GM18909 (cell line): ENCODE measurements at regions not wholly inside any gene's neighbourhood (a gene's known extent, or its start where the extent isn't known, plus 50 kb on each side); places are given as distances from the start of the nearest gene placed in this dataset.
A peak's percentile ranks its signal among the peaks of the same experiment; 100 is the strongest.
"Not testable (repeated sequence)": the region's sequence is repeated elsewhere in the genome, so short reads cannot be mapped to it uniquely, and the experiment has no call there.

ENCODE experiments used
- ATAC-seq: cut with Tn5 transposase; IDR thresholded peaks from one replicate; pipeline ENCODE4 v1.9.1; 2021; ENCODE audit warnings: mild to moderate bottlenecking; ENCODE audit not compliant: unreplicated experiment, poor library complexity

- ATAC-seq, result no peak
Observed at GRCh38 chr6:27642744-27643456, 170.0 kb upstream of the ZNF184 start.

- not testable (repeated sequence) for ATAC-seq
Observed at GRCh38 chr6:27635886-27636285, 163.0 kb upstream of the ZNF184 start.

GRCh38 chr6:27633221-27633688 is 160.3 kb upstream of the ZNF184 start:
- ATAC-seq, result not testable (repeated sequence)

- ATAC-seq, result no peak
Observed at GRCh38 chr6:27631609-27631916, 158.7 kb upstream of the ZNF184 start.

GRCh38 chr6:27630727-27631608 is 158.1 kb upstream of the ZNF184 start:
- ATAC-seq, result peak; percentile 54

- ATAC-seq, result no peak
Observed at GRCh38 chr6:27624694-27625262, 151.9 kb upstream of the ZNF184 start.

GRCh38 chr6:27623103-27623502 is 150.2 kb upstream of the ZNF184 start:
- no peak for ATAC-seq

- ATAC-seq, result no peak
Observed at GRCh38 chr6:27619436-27619835, 146.5 kb upstream of the ZNF184 start.

GRCh38 chr6:27617700-27618689 is 145.1 kb upstream of the ZNF184 start:
- ATAC-seq, result no peak

GRCh38 chr6:27617046-27617687 is 144.3 kb upstream of the ZNF184 start:
- ATAC-seq, result no peak

GRCh38 chr6:27616328-27617045 is 143.6 kb upstream of the ZNF184 start:
- ATAC-seq, result no peak

GRCh38 chr6:27611451-27611850 is 138.5 kb upstream of the ZNF184 start:
- ATAC-seq, result no peak

- no peak for ATAC-seq
Observed at GRCh38 chr6:27608916-27609883, 136.3 kb upstream of the ZNF184 start.

- peak; percentile 46 for ATAC-seq
Observed at GRCh38 chr6:27605401-27606342, 132.8 kb upstream of the ZNF184 start.

GRCh38 chr6:27604986-27605385 is 132.1 kb upstream of the ZNF184 start:
- no peak for ATAC-seq

GRCh38 chr6:27601668-27602254 is 128.9 kb upstream of the ZNF184 start:
- ATAC-seq, result no peak
